ENCODE measurements at regions not wholly inside any gene's neighbourhood (a gene's known extent, or its start where the extent isn't known, plus 50 kb on each side); places are given as distances from the start of the nearest gene placed in this dataset.

GRCh38 chr17:77884019-77884418, 74.5 kb upstream of the TNRC6C start:
- DNase-seq: no peak

DNA sequence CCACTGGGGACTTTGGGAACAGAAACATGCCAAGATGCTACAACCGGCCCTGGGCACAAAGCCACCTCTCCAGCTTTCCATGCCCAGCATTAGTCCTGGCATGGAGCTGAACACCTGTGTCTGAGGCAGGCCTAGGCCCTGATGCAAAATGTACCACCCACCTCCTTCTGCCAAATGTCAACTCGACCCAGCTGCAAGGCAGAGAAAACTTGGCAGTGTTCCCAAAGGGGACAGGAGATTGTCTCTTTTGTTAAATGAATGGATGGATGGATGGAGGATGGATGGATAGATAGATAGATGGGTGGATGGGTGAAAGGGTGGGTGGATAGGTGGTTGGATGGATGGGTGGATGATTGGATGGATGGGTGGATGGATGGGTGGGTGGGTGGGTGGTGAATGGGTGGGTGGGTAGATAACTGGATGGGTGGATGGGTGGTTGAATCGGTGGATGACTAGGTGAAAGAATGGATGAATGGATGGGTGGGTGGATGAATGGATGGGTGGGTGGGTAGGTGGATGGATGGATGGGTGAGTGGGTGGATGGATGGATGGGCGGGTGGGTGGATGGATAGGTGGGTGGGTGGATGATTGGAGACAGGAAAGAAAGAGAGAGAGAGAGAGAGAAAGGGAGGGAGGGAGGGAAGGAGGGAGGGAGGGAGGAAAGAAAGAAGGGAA, 73.4 kb upstream of the TNRC6C start:
- DNase-seq: peak; percentile 17

GRCh38 chr17:77885678-77886386, 72.7 kb upstream of the TNRC6C start:
- no peak for DNase-seq

GRCh38 chr17:77886387-77886728, 72.1 kb upstream of the TNRC6C start:
- DNase-seq: no peak

DNA sequence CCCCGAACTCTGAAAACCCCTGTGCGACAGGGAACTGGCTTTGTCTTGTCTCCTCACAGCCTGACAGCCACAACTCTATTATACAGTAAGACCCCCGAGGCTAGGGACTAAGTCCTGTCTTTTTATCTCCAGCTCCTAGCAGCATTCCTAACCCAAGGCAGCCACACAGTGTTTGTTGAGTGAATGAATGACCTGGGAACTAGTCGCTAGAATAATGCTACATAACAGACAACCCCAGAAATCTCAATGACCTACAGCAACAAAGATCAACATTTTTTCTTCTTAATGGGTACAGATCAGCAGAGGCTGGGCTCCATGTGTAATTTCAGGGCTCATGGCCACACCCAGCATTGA, 71.4 kb upstream of the TNRC6C start:
- no peak for DNase-seq

DNA sequence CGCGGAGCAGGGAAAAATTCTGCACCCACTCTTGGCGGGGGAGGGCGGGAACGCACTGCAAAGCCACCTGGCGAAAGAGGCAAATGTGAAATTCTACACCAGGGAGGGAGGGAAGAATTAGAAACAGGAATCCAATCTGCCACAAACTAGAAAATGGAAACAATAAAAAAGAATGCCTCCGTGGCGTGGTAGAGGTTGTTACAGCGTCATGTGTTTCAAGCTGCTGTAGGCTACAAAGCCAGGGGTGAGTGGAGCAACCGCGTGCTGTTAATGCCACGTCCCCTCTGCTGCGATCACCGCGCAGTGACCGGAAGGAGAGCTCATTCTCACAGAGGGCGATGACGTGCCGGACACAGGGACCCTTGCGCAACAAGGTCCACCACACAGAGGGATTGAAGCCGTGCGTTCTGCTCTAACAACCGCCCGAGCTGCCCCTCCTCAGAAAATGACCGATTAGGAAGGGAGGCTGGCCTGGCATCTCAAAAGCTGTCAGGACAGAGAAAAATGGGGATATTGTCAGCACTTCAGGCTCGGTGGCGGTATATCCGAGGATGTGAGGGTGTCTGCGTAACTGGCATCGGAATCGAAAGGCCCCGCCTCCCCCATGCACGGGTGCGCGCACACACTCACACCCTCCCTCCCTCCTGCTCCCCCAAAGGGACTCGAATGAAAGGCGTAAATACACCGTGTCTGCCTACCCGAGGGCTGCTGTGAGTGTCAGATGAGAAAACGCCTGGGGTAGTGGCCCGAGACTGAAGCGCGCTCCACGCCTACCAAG, 70.8 kb upstream of the TNRC6C start:
- peak; percentile 39 for DNase-seq

DNA sequence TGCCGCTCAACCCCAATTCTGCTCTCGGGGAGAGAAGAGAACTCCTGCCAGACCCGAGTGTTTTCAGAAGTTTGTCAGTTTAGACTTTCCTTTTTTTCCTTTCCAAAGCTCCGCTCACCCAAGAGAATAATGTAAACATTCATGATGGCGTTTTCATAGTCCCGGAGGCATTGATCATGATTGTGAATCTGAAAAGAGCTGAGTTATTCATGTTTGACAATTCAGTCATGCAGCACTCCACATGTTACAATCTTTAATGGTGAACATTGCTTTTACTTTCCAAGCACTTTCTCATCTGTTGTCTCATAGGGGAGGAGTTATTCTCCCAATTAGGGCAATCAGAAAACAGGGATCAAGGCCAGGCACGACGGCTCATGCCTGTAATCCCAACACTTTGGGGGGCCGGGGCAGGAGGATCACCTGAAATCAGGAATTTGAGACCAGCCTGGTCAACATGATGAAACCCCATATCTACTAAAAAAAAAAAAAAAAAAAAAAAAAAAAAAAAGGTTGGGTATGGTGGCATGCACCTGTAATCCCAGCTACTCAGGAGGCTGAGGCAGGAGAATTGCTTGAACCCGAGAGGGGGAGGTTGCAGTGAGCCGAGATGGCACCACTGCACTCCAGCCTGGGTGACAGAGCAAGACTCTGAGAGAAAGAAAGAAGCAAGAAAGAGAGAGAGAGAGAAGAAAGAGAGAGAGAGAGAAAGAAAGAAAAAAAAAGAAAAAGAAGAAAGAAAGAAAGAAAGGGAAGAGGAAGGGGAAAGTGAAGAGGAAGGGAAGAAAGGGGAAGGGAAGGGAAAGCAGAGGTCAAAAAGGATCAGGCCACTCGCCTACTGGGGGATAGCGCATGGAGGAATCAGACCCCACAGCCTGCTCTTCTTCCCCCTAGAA, 70.0 kb upstream of the TNRC6C start:
- DNase-seq: no peak

- no peak for DNase-seq
These were observed 69.4 kb upstream of the TNRC6C start for GRCh38 chr17:77889135-77889505.

- DNase-seq: no peak
These were observed 68.4 kb upstream of the TNRC6C start for GRCh38 chr17:77889866-77890760.

GRCh38 chr17:77890771-77891170, 67.7 kb upstream of the TNRC6C start:
- DNase-seq: no peak

DNA sequence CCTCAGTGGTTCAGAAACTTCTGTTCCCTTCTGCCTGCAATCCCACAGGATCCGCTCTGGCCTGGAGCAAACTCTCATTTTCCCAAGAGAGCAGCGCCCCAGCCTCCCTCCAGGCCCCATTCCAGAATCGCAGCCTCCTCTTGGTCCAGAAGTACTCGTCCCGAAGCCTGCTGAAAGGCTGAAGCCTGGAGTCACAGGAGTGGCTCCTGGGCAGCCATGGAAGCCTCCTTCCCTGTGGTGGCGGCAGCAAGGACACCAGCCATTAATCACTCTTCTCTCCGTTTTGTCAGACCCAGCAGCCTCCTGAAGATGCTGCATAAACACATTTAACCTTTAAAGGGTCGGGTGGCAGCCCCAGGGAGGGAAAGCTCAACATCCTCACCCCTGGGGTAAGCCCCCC, 66.9 kb upstream of the TNRC6C start:
- no peak for DNase-seq

DNA sequence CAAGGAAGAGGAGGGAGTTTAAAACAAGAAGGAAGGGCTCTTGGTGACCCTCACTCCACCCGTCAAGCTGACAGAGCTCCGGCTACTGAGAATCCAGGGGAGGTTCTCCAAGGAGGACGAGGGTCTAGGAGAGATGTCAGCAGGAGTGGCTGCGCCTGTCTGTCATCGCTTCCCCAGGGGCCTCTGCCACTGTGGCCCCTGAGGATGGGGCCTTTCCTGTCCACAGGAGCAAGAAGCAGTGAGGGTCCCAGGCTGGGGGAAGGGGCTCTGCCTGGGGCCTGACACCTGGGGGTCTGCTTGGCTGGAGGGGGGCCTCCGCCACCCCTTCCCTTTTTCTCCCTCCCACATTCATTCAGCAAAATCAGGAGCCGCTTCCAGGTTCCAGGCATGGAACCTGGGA, 66.5 kb upstream of the TNRC6C start:
- DNase-seq: no peak

GRCh38 chr17:77892469-77893143, 65.9 kb upstream of the TNRC6C start:
- no peak for DNase-seq

DNA sequence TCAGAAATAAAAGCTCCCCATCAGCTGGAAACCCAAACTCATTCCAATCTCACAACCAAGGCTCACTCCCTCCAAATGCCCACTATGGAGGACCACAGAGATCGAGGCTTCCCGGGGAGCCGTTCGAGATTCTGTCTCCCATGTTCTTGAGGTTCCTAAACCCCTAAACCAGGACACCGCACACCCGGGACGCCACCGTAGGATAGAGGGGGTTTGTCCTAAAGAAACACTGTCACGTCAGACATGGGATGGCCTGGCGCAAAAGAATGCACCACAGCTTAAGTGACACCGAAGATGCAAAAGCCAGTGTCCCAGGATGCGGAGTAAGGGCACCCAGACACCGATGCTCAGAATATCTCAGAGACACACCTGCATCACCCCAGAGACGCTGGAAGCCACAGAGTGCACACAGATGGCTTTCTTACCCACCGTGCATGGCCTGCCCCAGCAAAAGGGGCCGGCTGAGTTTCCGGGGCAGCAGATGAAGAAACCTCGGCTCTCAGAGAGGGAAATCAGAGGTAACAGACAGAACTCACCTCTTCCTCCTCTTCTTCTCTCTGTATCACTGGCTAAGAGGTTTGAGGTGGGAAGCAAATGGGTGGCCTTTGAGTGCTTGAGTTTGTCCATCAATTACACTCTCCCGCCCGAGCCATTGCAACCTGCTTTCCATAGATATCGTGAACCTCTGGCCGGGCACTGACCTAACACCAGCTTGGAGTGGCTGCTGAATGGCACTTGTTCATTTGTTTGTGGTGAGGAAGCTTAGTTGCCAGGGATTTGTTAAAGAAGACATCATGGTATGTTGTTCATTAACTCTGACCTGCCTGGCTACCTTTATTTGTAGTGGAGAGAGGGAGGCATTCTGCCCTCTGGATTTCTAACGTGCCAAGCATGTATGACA, 65.1 kb upstream of the TNRC6C start:
- no peak for DNase-seq

- DNase-seq: no peak
These were observed 64.2 kb upstream of the TNRC6C start for GRCh38 chr17:77894126-77894956.

DNA sequence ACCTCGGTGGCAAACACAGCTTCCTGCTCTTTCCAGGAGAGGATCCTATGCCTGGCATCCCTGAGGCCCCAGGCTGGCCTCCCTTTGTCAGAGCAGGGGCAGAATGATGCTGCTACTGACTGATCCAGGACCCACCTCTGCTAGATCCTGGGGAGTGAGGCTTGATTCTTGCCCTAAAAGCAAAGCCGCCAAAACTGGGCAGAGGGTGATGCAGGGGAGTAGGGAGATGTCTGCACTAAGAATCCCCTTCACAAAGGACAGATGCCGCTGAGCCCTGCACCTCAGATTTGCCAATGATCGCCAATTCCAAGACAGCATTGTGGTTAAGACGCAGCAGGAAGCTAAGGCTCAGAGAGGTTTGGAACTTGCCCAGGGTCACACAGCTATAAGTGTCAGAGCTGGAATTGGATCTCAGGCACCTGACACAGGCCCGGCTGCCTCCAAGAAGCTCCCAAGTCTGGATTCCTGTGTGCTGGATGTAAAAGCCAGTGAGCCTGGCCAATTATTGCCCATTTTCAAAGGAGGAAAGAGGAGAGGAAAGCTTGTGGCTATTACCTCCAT, 60.7 kb upstream of the TNRC6C start:
- no peak for DNase-seq

DNA sequence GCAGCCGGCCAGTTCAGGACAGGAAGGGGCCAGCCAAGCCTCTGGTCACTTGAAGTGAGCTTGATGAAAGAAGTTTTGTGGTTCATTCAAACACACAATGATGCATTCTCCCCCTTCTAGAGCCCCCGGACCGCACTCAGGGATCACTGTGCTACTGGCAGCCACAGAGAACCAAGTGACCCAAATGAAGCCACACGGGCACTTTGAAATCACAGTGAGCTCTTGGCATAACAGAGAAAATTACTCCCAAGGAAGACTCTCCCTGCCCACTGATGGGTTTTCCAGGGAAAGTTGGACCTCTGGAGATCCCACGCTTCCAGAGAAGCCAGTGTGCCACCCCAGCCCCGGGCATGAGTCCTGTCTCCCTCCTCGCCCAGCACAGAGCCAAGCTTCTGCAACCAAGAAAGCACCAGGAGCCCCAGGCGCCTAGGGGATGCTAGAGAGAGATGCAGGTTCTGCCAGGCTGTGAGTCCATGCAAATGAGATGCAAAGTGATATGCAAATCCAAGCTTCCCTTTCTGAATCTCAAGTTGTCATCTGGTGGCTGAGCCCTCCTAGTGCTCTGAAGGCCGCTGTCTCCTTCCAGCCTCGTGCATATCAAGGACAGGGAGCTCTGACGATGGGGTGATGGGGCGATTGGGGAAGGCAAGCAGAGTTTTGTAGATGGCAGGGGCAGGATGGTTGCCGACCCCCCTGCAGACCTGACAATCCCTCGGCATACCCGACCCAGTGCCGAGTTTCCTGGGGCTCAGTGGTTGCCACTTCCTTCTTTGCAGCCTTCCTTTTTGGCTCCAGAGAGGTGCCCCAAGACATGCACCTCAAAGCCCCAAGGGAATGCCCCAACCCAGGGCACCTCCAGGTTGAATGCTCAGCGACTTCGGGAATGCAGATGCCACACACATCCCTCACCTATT, 59.7 kb upstream of the TNRC6C start:
- DNase-seq: no peak

DNA sequence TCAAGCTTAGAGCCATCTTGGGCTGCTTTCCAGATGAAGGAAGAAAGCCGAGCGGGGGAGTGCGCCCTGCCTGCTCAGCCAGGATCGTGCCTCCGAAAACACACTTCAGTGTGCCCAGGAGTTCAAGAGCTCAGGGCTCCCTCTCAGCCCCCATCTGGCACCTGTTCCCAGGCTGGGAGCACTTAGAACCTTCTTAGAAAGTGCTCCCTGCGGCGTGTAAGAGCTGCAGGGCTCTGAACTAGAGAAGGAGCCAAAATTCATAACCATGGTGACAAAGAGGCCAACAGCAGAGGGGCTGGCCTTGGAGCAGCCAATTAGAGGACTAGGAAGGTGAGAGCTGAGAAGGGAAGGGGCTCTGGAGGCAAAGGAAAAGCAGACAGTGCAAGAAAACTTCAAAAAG, 59.0 kb upstream of the TNRC6C start:
- DNase-seq: no peak

Data from NCI-H2029 (cell line).